GM21737 (cell line): ENCODE measurements at regions not wholly inside any gene's neighbourhood (a gene's known extent, or its start where the extent isn't known, plus 50 kb on each side); places are given as distances from the start of the nearest gene placed in this dataset.
A peak's percentile ranks its signal among the peaks of the same experiment; 100 is the strongest.

Experiments used
- ATAC-seq: cut with Tn5 transposase; IDR thresholded peaks from one replicate; pipeline ENCODE4 v1.9.1; 2021; ENCODE audit warnings: mild to moderate bottlenecking, moderate library complexity; ENCODE audit not compliant: unreplicated experiment

GRCh38 chr5:60208716-60209115 lies 315.2 kb upstream of the PDE4D start:
- ATAC-seq = no peak

- peak; percentile 78 for ATAC-seq
Observed at GRCh38 chr5:60207040-60207439, 313.5 kb upstream of the PDE4D start.

GRCh38 chr5:60206234-60206633 lies 312.7 kb upstream of the PDE4D start:
- no peak for ATAC-seq

GRCh38 chr5:60205071-60205470 lies 311.5 kb upstream of the PDE4D start:
- no peak for ATAC-seq

GRCh38 chr5:60196385-60197113 lies 303.0 kb upstream of the PDE4D start:
- no peak for ATAC-seq

GRCh38 chr5:60195551-60195950 lies 302.0 kb upstream of the PDE4D start:
- no peak for ATAC-seq

GRCh38 chr5:60195083-60195482 lies 301.6 kb upstream of the PDE4D start:
- no peak for ATAC-seq

- ATAC-seq = no peak
Observed at GRCh38 chr5:60185231-60186099, 291.9 kb upstream of the PDE4D start.

- ATAC-seq = no peak
Observed at GRCh38 chr5:60184606-60185005, 291.1 kb upstream of the PDE4D start.

GRCh38 chr5:60183881-60184280 lies 290.4 kb upstream of the PDE4D start:
- peak; percentile 54 for ATAC-seq

GRCh38 chr5:60178101-60178500 lies 284.6 kb upstream of the PDE4D start:
- ATAC-seq = no peak

GRCh38 chr5:60177596-60177995 lies 284.1 kb upstream of the PDE4D start:
- no peak for ATAC-seq

- ATAC-seq = no peak
Observed at GRCh38 chr5:60173667-60174066, 280.1 kb upstream of the PDE4D start.

GRCh38 chr5:60163762-60164161 lies 270.2 kb upstream of the PDE4D start:
- no peak for ATAC-seq

- no peak for ATAC-seq
Observed at GRCh38 chr5:60162441-60162840, 268.9 kb upstream of the PDE4D start.

GRCh38 chr5:60161340-60161934 lies 267.9 kb upstream of the PDE4D start:
- no peak for ATAC-seq

GRCh38 chr5:60149081-60149480 lies 255.6 kb upstream of the PDE4D start:
- no peak for ATAC-seq

GRCh38 chr5:60148366-60148765 lies 254.8 kb upstream of the PDE4D start:
- no peak for ATAC-seq

GRCh38 chr5:60147791-60148190 lies 254.3 kb upstream of the PDE4D start:
- ATAC-seq = no peak

GRCh38 chr5:60143942-60144549 lies 250.5 kb upstream of the PDE4D start:
- ATAC-seq = no peak

- ATAC-seq = no peak
Observed at GRCh38 chr5:60141119-60141518, 247.6 kb upstream of the PDE4D start.
